HL-60 (cell line): ENCODE measurements at regions not wholly inside any gene's neighbourhood (a gene's known extent, or its start where the extent isn't known, plus 50 kb on each side); places are given as distances from the start of the nearest gene placed in this dataset.

ENCODE experiments used
- DNase-seq, 2 experiments: peaks; one replicate each; pipeline ENCODE4 v3.0.0-alpha.2; 2010 to 2020; ENCODE audit warnings: low read depth in 1 of 2, low spot score in 1 of 2
- H3K27ac ChIP-seq: fragments of 250-450 bp; sonication (Bioruptor Pico); replicated peaks from 2 replicates; pipeline ENCODE4 v1.5.1; 2020; ENCODE audit warnings: mild to moderate bottlenecking, moderate library complexity
- H3K27me3 ChIP-seq: fragments of 250-450 bp; sonication (Bioruptor Pico); 2 replicates; pipeline ENCODE4 v1.5.1; 2021; ENCODE audit warnings: mild to moderate bottlenecking, moderate library complexity; ENCODE audit not compliant: insufficient read depth, poor library complexity, severe bottlenecking
- H3K4me3 ChIP-seq: replicated peaks from 2 replicates; pipeline ENCODE4 v1.5.1; 2011; ENCODE audit warnings: mild to moderate bottlenecking, control low read depth, low read length; ENCODE audit not compliant: insufficient read depth
- CTCF ChIP-seq: IDR thresholded peaks from one replicate; pipeline ENCODE4 v1.5.1; 2011; ENCODE audit warnings: low read length, control low read depth, inconsistent platforms; ENCODE audit not compliant: insufficient read depth
- GABPA ChIP-seq: IDR thresholded peaks from 2 replicates; pipeline ENCODE4 v1.6.1; 2012; ENCODE audit warnings: low read depth
- POLR2AphosphoS5 ChIP-seq: IDR thresholded peaks from 2 replicates; pipeline ENCODE4 v1.6.1; 2012; ENCODE audit warnings: low read depth
- REST ChIP-seq: IDR thresholded peaks from 2 replicates; pipeline ENCODE4 v1.6.1; 2012; ENCODE audit warnings: low read depth; ENCODE audit not compliant: insufficient replicate concordance
- SPI1 ChIP-seq: IDR thresholded peaks from 2 replicates; pipeline ENCODE4 v1.6.1; 2012; ENCODE audit warnings: low read depth, mild to moderate bottlenecking, borderline replicate concordance

- TF ChIP-seq CTCF (no peak), REST (no peak), GABPA (no peak), SPI1 (no peak), POLR2AphosphoS5 (no peak)
- Histone ChIP-seq H3K27ac (no peak overlapping the region), H3K4me3 (no peak overlapping the region), H3K27me3 (no peaks in the 10 kb centered on the region)
- no peak for DNase-seq
Measured at GRCh38 chr7:19213746-19214145, 68.5 kb upstream of the FERD3L start.

GRCh38 chr7:19210893-19211413, 65.7 kb upstream of the FERD3L start:
- Histone ChIP-seq H3K4me3 (no peak overlapping the region), H3K27me3 (no peaks in the 10 kb centered on the region), H3K27ac (no peak overlapping the region)
- no peak for DNase-seq
- TF ChIP-seq GABPA: no peak

- TF ChIP-seq SPI1: no peak
- no peak for TF ChIP-seq GABPA
- no peak for TF ChIP-seq POLR2AphosphoS5
- TF ChIP-seq REST: no peak
- TF ChIP-seq CTCF: no peak
- no peak for DNase-seq
- Histone ChIP-seq H3K27me3 (no peaks in the 10 kb centered on the region), H3K27ac (no peak overlapping the region), H3K4me3 (no peak overlapping the region)
Measured at GRCh38 chr7:19209166-19209696, 64.0 kb upstream of the FERD3L start.

- no peaks in the 10 kb centered on the region for H3K27me3 ChIP-seq
- TF ChIP-seq CTCF: no peak
- TF ChIP-seq REST: no peak
- no peak for TF ChIP-seq GABPA
- no peak for TF ChIP-seq POLR2AphosphoS5
- TF ChIP-seq SPI1: no peak
- no peak overlapping the region for H3K4me3 ChIP-seq
- no peak for DNase-seq
- no peak overlapping the region for H3K27ac ChIP-seq
Measured at GRCh38 chr7:19206721-19207120, 61.5 kb upstream of the FERD3L start.
